HL-60 (cell line): ENCODE measurements at regions not wholly inside any gene's neighbourhood (a gene's known extent, or its start where the extent isn't known, plus 50 kb on each side); places are given as distances from the start of the nearest gene placed in this dataset.

Experiments used
- DNase-seq, 2 experiments: peaks; one replicate each; pipeline ENCODE4 v3.0.0-alpha.2; 2010 to 2020; ENCODE audit warnings: low read depth in 1 of 2, low spot score in 1 of 2
- H3K27ac ChIP-seq: fragments of 250-450 bp; sonication (Bioruptor Pico); replicated peaks from 2 replicates; pipeline ENCODE4 v1.5.1; 2020; ENCODE audit warnings: mild to moderate bottlenecking, moderate library complexity
- H3K27me3 ChIP-seq: fragments of 250-450 bp; sonication (Bioruptor Pico); 2 replicates; pipeline ENCODE4 v1.5.1; 2021; ENCODE audit warnings: mild to moderate bottlenecking, moderate library complexity; ENCODE audit not compliant: insufficient read depth, poor library complexity, severe bottlenecking
- H3K4me3 ChIP-seq: replicated peaks from 2 replicates; pipeline ENCODE4 v1.5.1; 2011; ENCODE audit warnings: mild to moderate bottlenecking, control low read depth, low read length; ENCODE audit not compliant: insufficient read depth
- GABPA ChIP-seq: IDR thresholded peaks from 2 replicates; pipeline ENCODE4 v1.6.1; 2012; ENCODE audit warnings: low read depth
- POLR2AphosphoS5 ChIP-seq: IDR thresholded peaks from 2 replicates; pipeline ENCODE4 v1.6.1; 2012; ENCODE audit warnings: low read depth
- SPI1 ChIP-seq: IDR thresholded peaks from 2 replicates; pipeline ENCODE4 v1.6.1; 2012; ENCODE audit warnings: low read depth, mild to moderate bottlenecking, borderline replicate concordance
- TF ChIP-seq, protein P1 (sequence below): IDR thresholded peaks from one replicate; pipeline ENCODE4 v1.5.1; 2011; ENCODE audit warnings: low read length, control low read depth, inconsistent platforms; ENCODE audit not compliant: insufficient read depth
- TF ChIP-seq, protein P2 (sequence below): IDR thresholded peaks from 2 replicates; pipeline ENCODE4 v1.6.1; 2012; ENCODE audit warnings: low read depth; ENCODE audit not compliant: insufficient replicate concordance

DNA sequence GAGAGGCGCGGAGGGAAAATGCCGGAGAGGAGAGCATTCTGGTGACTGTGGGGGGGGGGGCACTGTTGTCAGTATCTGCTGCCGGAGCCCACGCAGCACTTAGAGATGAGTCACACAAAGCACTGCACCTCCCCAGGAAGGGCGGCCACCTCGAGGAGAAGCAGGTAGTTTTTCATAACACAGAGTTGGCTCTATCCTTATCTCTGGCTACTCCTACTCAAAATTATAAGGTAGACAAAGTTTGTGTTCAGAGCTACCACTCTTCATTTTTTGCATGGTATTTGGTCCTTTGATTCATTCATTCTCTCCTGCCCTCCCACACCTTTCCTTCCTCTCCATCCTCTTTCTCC lies 76.2 kb upstream of the SCOC start:
- TF ChIP-seq, protein P1, sequence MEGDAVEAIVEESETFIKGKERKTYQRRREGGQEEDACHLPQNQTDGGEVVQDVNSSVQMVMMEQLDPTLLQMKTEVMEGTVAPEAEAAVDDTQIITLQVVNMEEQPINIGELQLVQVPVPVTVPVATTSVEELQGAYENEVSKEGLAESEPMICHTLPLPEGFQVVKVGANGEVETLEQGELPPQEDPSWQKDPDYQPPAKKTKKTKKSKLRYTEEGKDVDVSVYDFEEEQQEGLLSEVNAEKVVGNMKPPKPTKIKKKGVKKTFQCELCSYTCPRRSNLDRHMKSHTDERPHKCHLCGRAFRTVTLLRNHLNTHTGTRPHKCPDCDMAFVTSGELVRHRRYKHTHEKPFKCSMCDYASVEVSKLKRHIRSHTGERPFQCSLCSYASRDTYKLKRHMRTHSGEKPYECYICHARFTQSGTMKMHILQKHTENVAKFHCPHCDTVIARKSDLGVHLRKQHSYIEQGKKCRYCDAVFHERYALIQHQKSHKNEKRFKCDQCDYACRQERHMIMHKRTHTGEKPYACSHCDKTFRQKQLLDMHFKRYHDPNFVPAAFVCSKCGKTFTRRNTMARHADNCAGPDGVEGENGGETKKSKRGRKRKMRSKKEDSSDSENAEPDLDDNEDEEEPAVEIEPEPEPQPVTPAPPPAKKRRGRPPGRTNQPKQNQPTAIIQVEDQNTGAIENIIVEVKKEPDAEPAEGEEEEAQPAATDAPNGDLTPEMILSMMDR = no peak
- no peak for TF ChIP-seq POLR2AphosphoS5
- TF ChIP-seq, protein P2, sequence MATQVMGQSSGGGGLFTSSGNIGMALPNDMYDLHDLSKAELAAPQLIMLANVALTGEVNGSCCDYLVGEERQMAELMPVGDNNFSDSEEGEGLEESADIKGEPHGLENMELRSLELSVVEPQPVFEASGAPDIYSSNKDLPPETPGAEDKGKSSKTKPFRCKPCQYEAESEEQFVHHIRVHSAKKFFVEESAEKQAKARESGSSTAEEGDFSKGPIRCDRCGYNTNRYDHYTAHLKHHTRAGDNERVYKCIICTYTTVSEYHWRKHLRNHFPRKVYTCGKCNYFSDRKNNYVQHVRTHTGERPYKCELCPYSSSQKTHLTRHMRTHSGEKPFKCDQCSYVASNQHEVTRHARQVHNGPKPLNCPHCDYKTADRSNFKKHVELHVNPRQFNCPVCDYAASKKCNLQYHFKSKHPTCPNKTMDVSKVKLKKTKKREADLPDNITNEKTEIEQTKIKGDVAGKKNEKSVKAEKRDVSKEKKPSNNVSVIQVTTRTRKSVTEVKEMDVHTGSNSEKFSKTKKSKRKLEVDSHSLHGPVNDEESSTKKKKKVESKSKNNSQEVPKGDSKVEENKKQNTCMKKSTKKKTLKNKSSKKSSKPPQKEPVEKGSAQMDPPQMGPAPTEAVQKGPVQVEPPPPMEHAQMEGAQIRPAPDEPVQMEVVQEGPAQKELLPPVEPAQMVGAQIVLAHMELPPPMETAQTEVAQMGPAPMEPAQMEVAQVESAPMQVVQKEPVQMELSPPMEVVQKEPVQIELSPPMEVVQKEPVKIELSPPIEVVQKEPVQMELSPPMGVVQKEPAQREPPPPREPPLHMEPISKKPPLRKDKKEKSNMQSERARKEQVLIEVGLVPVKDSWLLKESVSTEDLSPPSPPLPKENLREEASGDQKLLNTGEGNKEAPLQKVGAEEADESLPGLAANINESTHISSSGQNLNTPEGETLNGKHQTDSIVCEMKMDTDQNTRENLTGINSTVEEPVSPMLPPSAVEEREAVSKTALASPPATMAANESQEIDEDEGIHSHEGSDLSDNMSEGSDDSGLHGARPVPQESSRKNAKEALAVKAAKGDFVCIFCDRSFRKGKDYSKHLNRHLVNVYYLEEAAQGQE = no peak
- no peak overlapping the region for H3K27ac ChIP-seq
- no peak overlapping the region for H3K4me3 ChIP-seq
- H3K27me3 ChIP-seq = no peaks in the 10 kb centered on the region
- no peak for DNase-seq

DNA sequence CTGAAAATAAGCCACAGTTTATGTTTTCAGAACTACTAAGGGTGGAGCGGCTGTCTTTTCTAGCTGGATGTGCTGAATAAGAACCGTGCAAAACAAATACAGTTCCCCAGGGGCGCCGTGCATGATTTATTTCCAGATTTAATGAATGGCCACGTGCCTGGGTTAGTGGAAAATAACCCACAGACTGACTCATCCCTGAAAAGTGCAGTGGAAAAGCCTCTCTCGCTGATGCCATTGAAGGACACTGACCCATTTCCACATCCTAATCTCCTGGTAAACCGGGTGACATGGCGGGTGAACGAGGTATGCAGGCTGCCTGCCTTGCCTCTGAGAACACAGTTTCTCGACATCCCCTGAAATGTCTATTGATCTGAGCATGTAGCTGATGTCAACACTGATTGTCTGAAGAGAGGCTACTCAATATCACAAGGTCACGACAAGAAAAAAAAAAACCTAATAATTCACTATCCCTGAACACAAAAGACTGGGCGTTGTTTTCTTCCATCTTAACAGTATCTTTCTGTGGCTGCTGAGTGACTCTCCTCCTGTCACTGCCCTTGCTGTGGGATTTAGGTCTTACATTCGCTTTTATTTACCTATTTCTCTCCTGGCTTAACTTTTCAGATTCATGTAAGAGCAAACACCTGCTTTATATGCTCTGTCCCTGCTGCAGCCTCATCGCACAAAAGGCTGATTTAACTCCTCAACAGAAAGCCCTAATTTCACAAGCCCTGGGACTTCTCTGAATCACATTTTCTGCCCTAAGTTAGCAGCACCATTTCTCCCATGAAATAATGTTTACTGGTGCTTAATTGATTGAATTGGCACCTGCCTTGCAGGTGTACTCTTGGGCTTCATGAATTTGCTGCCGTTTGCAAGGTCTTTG lies 76.9 kb upstream of the SCOC start:
- H3K4me3 ChIP-seq = no peak overlapping the region
- DNase-seq = no peak
- TF ChIP-seq, protein P2 = no peak
- TF ChIP-seq SPI1 (no peak), POLR2AphosphoS5 (no peak), GABPA (no peak)
- TF ChIP-seq, protein P1 = no peak
- no peak overlapping the region for H3K27ac ChIP-seq
- no peaks in the 10 kb centered on the region for H3K27me3 ChIP-seq

DNA sequence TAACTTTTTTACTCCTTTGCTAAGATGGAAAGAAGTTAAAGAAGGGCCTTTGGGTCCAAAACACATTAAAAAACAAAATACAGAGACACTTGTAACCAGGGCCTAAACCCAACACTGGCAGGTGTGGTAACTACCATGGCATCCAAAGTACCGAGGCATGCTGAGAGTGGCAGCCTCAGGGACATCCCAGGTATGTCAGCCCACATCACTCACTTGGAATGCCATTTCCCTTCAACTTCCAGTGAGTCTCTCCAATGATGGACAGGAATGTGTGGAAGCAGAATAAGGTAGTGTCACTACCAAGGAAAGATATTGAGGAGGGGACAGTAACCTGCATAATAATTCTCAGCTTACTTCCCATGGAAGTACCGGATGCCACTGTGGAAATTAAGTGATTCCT lies 79.5 kb upstream of the SCOC start:
- H3K27ac ChIP-seq = no peak overlapping the region

More for the DNA sequence above, 79.5 kb upstream of the SCOC start:
- DNase-seq = no peak
- Histone ChIP-seq H3K27me3 (no peaks in the 10 kb centered on the region), H3K4me3 (no peak overlapping the region)
- TF ChIP-seq, protein P1 = no peak
- TF ChIP-seq, protein P2 = no peak
- TF ChIP-seq POLR2AphosphoS5 = no peak
- no peak for TF ChIP-seq SPI1
- no peak for TF ChIP-seq GABPA
